K562 (cell line): ENCODE measurements at regions not wholly inside any gene's neighbourhood (a gene's known extent, or its start where the extent isn't known, plus 50 kb on each side); places are given as distances from the start of the nearest gene placed in this dataset.

Experiments
- ATAC-seq: fragments of 200-7000 bp; cut with Tn5 transposase; 3 replicates; pipeline ENCODE4 v1.9.1; 2020; ENCODE audit warnings: moderate library complexity
- BruUV-seq: library from RNA; stranded (reverse); fragments of 400-500 nt; replicated peaks from 2 replicates; lab custom pipeline; 2021; lab: Mats Ljungman, UMichigan
- CTCF ChIA-PET: fragments of 300-600 bp; formaldehyde crosslinking; extraction: SDS; loops from one replicate; lab custom pipeline; 2021; ENCODE audit warnings: low intra/inter-chr PET ratio; lab: Yijun Ruan, JAX
- POLR2A ChIA-PET: fragments of 300-600, 350-650 bp; sonication (Branson Sonifier 250); formaldehyde crosslinking; extraction: SDS; loops from one replicate; lab custom pipeline; 2021; ENCODE audit warnings: antibody characterized with exemption, inconsistent platforms; lab: Yijun Ruan, JAX
- DNase-seq, 4 experiments: peaks; one replicate each; pipeline versions ENCODE4 v3.0.0 to v3.0.0-alpha.2; 2011 to 2018; ENCODE audit warnings: low spot score in 3 of 4, mixed read lengths in 3 of 4; ENCODE audit errors: extremely low read depth in 1 of 4
- FAIRE-seq: peaks from 2 replicates; lab custom pipeline; 2011; peaks lifted over from hg19 to GRCh38; lab: Jason Lieb, UNC
- H2AFZ ChIP-seq: 2 replicates; pipeline ENCODE4 v1.6.0; 2011; ENCODE audit warnings: low read depth, low read length, control low read depth, inconsistent platforms
- H3K27ac ChIP-seq: fragments of 200-600 bp; 3 replicates; pipeline ENCODE4 v1.8.0; 2011; ENCODE audit warnings: low read depth, mild to moderate bottlenecking, control low read depth, inconsistent platforms, low read length, moderate library complexity, mixed read lengths; ENCODE audit errors: extremely low read depth
- H3K27me3 ChIP-seq, 2 experiments: fragments of 300-600 bp in 1 of 2; 2 replicates in 1 of 2; 3 replicates in 1 of 2; pipeline versions ENCODE4 v1.6.0 to v1.8.0; 2011; ENCODE audit warnings: inconsistent platforms in 2 of 2, low read length in 2 of 2, mild to moderate bottlenecking in 1 of 2, mixed read lengths in 1 of 2, moderate library complexity in 1 of 2; ENCODE audit not compliant: control insufficient read depth in 2 of 2, insufficient read depth in 2 of 2
- H3K36me3 ChIP-seq: fragments of 300-600 bp; 3 replicates; pipeline ENCODE4 v1.8.0; 2011; ENCODE audit warnings: mild to moderate bottlenecking, low read length, inconsistent platforms; ENCODE audit not compliant: control insufficient read depth, insufficient read depth
- H3K4me1 ChIP-seq, 2 experiments: fragments of 200-600 bp in 1 of 2; replicated peaks in 1 of 2; 2 replicates in 1 of 2; 3 replicates in 1 of 2; pipeline versions ENCODE4 v1.5.1 to v1.8.0; 2011; ENCODE audit warnings: inconsistent platforms in 2 of 2, low read length in 2 of 2, mild to moderate bottlenecking in 1 of 2, mixed read lengths in 1 of 2, moderate library complexity in 1 of 2; ENCODE audit not compliant: control insufficient read depth in 2 of 2, insufficient read depth in 2 of 2
- H3K4me2 ChIP-seq: 2 replicates; pipeline ENCODE4 v1.6.1; 2011; ENCODE audit warnings: low read length, control low read depth, inconsistent platforms, mixed read lengths; ENCODE audit not compliant: insufficient read depth
- H3K4me3 ChIP-seq: fragments of 200-600 bp; sonication (generic), shearing (Covaris generic); 2 replicates; pipeline ENCODE4 v1.5.1; 2016; ENCODE audit warnings: control low read depth, inconsistent platforms
- H3K79me2 ChIP-seq: fragments of 200-600 bp; 3 replicates; pipeline ENCODE4 v1.8.0; 2011; ENCODE audit warnings: low read length, inconsistent platforms; ENCODE audit not compliant: control insufficient read depth, insufficient read depth
- H3K9ac ChIP-seq, 2 experiments: 2 replicates each; pipeline versions ENCODE4 v1.6.0 to v1.6.1; 2011; ENCODE audit warnings: low read depth in 2 of 2, low read length in 2 of 2, control low read depth in 1 of 2, inconsistent platforms in 1 of 2, mild to moderate bottlenecking in 1 of 2, mixed read lengths in 1 of 2; ENCODE audit not compliant: insufficient read depth in 1 of 2
- H3K9me1 ChIP-seq: one replicate; pipeline ENCODE4 v1.6.0; 2011; ENCODE audit warnings: inconsistent platforms, mild to moderate bottlenecking, low read length, moderate library complexity; ENCODE audit not compliant: control insufficient read depth, insufficient read depth
- H3K9me3 ChIP-seq: replicated peaks from 2 replicates; pipeline ENCODE4 v1.5.1; 2011; ENCODE audit warnings: low read depth, low read length, inconsistent platforms; ENCODE audit not compliant: control insufficient read depth, insufficient read depth
- H4K20me1 ChIP-seq: replicated peaks from 2 replicates; pipeline ENCODE4 v1.6.1; 2011; ENCODE audit warnings: low read length, inconsistent platforms, mixed read lengths; ENCODE audit not compliant: control insufficient read depth, insufficient read depth
- ARID2 ChIP-seq: fragments of 450-650 bp; IDR thresholded peaks from 2 replicates; pipeline ENCODE4 v1.6.1; 2017; ENCODE audit warnings: antibody characterized with exemption, mild to moderate bottlenecking
- BCOR ChIP-seq: fragments of 450-650 bp; IDR thresholded peaks from 2 replicates; pipeline ENCODE4 v1.6.1; 2016
- KLF1 ChIP-seq: fragments of 450-650 bp; IDR thresholded peaks from 2 replicates; pipeline ENCODE4 v1.6.1; 2016; ENCODE audit warnings: missing genetic modification characterization, missing compliant biosample characterization
- NR2F6 ChIP-seq: fragments of 450-650 bp; formaldehyde crosslinking; IDR thresholded peaks from 2 replicates; pipeline ENCODE4 v1.4.0; 2020; ENCODE audit warnings: mild to moderate bottlenecking
- RBM17 ChIP-seq: fragments of 200-400 bp; formaldehyde crosslinking; IDR thresholded peaks from 2 replicates; pipeline ENCODE4 v1.6.1; 2017; ENCODE audit warnings: low read depth, mild to moderate bottlenecking, low read length, borderline replicate concordance
- RCOR1 ChIP-seq, 2 experiments: IDR thresholded peaks; 2 replicates each; pipeline ENCODE4 v1.6.1; 2012; ENCODE audit warnings: low read depth in 2 of 2, low read length in 2 of 2, borderline replicate concordance in 1 of 2, improper control_type of control experiment in 1 of 2
- SAP30 ChIP-seq: fragments of 200-600 bp; sonication (generic); IDR thresholded peaks from 2 replicates; pipeline ENCODE4 v1.6.1; 2012; ENCODE audit warnings: borderline replicate concordance, low read depth, mild to moderate bottlenecking, moderate library complexity, low read length, control low read depth, inconsistent platforms; ENCODE audit not compliant: insufficient read depth, poor library complexity, severe bottlenecking
- SRSF3 ChIP-seq: fragments of 200-400 bp; formaldehyde crosslinking; IDR thresholded peaks from 2 replicates; pipeline ENCODE4 v1.6.1; 2016; ENCODE audit warnings: mild to moderate bottlenecking, low read length, moderate library complexity; ENCODE audit not compliant: insufficient read depth
- TAF1 ChIP-seq: IDR thresholded peaks from 2 replicates; pipeline ENCODE4 v1.6.1; 2011; ENCODE audit warnings: mild to moderate bottlenecking, low read length, moderate library complexity; ENCODE audit not compliant: insufficient read depth, control insufficient read depth, severe bottlenecking; ENCODE audit errors: extremely low read depth
- WGBS: fragments of 100-300 bp; shearing (Covaris generic); methylation state at CpG from one replicate; pipeline ENCODE4 v1.1.6; 2016; ENCODE audit warnings: low coverage, mixed read lengths; ENCODE audit not compliant: insufficient coverage; ENCODE audit errors: missing lambda C conversion rate; 5-methylcytosine and 5-hydroxymethylcytosine counted together
- in situ Hi-C: fragments of 300-500 bp; cut with MboI; formaldehyde crosslinking; loops from 4 replicates; pipeline ENCODE4 v1.15.0; 2018; ENCODE audit warnings: inconsistent platforms, mixed read lengths
- intact Hi-C: fragments of 100-400 bp; cut with micrococcal nuclease; formaldehyde crosslinking; loops from 2 replicates; pipeline ENCODE4 v1.14.2; 2022
- TF ChIP-seq, protein P1 (sequence below), 2 experiments: fragments of 450-650 bp; IDR thresholded peaks; 2 replicates each; pipeline ENCODE4 v1.6.1; 2018; ENCODE audit warnings: mild to moderate bottlenecking in 2 of 2, low read depth in 1 of 2; ENCODE audit not compliant: partially characterized antibody in 2 of 2
- TF ChIP-seq, protein P2 (sequence below): fragments of 200-800 bp; sonication (Bioruptor generic); IDR thresholded peaks from 2 replicates; pipeline ENCODE4 v1.6.1; 2017; ENCODE audit warnings: missing genetic modification characterization, missing compliant biosample characterization
- TF ChIP-seq, protein P3 (sequence below): fragments of 250-450 bp; sonication (Bioruptor Pico); IDR thresholded peaks from 2 replicates; pipeline ENCODE4 v1.4.0; 2020; ENCODE audit warnings: mild to moderate bottlenecking, moderate library complexity
- TF ChIP-seq, protein P4 (sequence below): fragments of 250-450 bp; sonication (Bioruptor Pico); IDR thresholded peaks from 2 replicates; pipeline ENCODE4 v1.8.0; 2021; ENCODE audit warnings: moderate library complexity, mild to moderate bottlenecking, inconsistent platforms
- TF ChIP-seq, protein P5 (sequence below): sonication (generic); IDR thresholded peaks from 2 replicates; pipeline ENCODE4 v1.6.1; 2016

DNA sequence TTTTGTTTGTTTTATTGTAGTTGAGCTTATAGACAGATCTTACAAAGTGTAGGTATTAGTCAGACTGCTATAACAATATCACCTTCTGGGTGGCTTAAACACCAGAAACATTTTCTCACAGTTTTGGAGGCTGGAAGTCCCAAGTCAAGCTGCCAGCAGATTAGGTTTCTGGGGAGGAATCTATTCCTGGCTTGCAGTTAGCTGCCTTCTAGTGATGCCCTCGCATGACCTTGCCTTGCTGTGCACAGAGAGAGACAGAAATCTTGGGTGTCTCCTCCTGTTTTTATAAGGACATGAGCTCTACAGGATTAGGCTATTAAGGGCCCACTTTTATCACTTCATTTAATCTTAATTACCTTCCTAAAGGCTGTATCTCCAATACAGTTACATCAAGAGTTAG is 1635.2 kb downstream of the FAM181B start:
- in situ Hi-C loops = no loop called here
- H3K9me3 ChIP-seq = no peaks in the 10 kb centered on the region
- H3K27ac ChIP-seq = no peak overlapping the region
- CTCF ChIA-PET = no interaction called here
- no peak overlapping the region for H2AFZ ChIP-seq
- no peak overlapping the region for H3K4me3 ChIP-seq
- no peaks in the 10 kb centered on the region for H3K79me2 ChIP-seq
- no peak for ATAC-seq
- no peak overlapping the region for H3K4me2 ChIP-seq
- no peaks in the 10 kb centered on the region for H3K27me3 ChIP-seq
- 8% methylated on average over 1 of the region's 1 CpG for WGBS
- POLR2A ChIA-PET = no interaction called here
- H3K4me1 ChIP-seq = no peaks in the 10 kb centered on the region
- H3K9me1 ChIP-seq = no peaks in the 10 kb centered on the region
- intact Hi-C loops = no loop called here
- H3K9ac ChIP-seq = no peak overlapping the region
- no peak for FAIRE-seq
- no peaks in the 10 kb centered on the region for H4K20me1 ChIP-seq
- no peaks in the 10 kb centered on the region for H3K36me3 ChIP-seq
- BruUV-seq = no TSS peak
- no peak for DNase-seq
- TF ChIP-seq RBM17 (no peak), SRSF3 (no peak), TAF1 (no peak), RCOR1 (IDR thresholded peaks at IDR 0.05; ENCODE audit: borderline replicate concordance in 1 of 2, low read depth in 2 of 2, low read length in 2 of 2) (no peak), NR2F6 (CRISPR knock-in tag) (no peak), KLF1 (tag) (no peak), SAP30 (no peak), ARID2 (no peak), BCOR (no peak)
- TF ChIP-seq, protein P1, sequence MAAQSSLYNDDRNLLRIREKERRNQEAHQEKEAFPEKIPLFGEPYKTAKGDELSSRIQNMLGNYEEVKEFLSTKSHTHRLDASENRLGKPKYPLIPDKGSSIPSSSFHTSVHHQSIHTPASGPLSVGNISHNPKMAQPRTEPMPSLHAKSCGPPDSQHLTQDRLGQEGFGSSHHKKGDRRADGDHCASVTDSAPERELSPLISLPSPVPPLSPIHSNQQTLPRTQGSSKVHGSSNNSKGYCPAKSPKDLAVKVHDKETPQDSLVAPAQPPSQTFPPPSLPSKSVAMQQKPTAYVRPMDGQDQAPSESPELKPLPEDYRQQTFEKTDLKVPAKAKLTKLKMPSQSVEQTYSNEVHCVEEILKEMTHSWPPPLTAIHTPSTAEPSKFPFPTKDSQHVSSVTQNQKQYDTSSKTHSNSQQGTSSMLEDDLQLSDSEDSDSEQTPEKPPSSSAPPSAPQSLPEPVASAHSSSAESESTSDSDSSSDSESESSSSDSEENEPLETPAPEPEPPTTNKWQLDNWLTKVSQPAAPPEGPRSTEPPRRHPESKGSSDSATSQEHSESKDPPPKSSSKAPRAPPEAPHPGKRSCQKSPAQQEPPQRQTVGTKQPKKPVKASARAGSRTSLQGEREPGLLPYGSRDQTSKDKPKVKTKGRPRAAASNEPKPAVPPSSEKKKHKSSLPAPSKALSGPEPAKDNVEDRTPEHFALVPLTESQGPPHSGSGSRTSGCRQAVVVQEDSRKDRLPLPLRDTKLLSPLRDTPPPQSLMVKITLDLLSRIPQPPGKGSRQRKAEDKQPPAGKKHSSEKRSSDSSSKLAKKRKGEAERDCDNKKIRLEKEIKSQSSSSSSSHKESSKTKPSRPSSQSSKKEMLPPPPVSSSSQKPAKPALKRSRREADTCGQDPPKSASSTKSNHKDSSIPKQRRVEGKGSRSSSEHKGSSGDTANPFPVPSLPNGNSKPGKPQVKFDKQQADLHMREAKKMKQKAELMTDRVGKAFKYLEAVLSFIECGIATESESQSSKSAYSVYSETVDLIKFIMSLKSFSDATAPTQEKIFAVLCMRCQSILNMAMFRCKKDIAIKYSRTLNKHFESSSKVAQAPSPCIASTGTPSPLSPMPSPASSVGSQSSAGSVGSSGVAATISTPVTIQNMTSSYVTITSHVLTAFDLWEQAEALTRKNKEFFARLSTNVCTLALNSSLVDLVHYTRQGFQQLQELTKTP (IDR thresholded peaks at IDR 0.05; ENCODE audit: low read depth in 1 of 2, partially characterized antibody in 2 of 2) = no peak
- TF ChIP-seq, protein P2, sequence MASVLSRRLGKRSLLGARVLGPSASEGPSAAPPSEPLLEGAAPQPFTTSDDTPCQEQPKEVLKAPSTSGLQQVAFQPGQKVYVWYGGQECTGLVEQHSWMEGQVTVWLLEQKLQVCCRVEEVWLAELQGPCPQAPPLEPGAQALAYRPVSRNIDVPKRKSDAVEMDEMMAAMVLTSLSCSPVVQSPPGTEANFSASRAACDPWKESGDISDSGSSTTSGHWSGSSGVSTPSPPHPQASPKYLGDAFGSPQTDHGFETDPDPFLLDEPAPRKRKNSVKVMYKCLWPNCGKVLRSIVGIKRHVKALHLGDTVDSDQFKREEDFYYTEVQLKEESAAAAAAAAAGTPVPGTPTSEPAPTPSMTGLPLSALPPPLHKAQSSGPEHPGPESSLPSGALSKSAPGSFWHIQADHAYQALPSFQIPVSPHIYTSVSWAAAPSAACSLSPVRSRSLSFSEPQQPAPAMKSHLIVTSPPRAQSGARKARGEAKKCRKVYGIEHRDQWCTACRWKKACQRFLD (CRISPR knock-in tag) = no peak
- TF ChIP-seq, protein P3, sequence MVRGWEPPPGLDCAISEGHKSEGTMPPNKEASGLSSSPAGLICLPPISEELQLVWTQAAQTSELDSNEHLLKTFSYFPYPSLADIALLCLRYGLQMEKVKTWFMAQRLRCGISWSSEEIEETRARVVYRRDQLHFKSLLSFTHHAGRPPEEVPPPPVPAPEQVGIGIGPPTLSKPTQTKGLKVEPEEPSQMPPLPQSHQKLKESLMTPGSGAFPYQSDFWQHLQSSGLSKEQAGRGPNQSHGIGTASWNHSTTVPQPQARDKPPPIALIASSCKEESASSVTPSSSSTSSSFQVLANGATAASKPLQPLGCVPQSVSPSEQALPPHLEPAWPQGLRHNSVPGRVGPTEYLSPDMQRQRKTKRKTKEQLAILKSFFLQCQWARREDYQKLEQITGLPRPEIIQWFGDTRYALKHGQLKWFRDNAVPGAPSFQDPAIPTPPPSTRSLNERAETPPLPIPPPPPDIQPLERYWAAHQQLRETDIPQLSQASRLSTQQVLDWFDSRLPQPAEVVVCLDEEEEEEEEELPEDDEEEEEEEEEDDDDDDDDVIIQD = no peak
- TF ChIP-seq, protein P4, sequence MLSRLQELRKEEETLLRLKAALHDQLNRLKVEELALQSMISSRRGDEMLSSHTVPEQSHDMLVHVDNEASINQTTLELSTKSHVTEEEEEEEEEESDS = no peak
- TF ChIP-seq, protein P5, sequence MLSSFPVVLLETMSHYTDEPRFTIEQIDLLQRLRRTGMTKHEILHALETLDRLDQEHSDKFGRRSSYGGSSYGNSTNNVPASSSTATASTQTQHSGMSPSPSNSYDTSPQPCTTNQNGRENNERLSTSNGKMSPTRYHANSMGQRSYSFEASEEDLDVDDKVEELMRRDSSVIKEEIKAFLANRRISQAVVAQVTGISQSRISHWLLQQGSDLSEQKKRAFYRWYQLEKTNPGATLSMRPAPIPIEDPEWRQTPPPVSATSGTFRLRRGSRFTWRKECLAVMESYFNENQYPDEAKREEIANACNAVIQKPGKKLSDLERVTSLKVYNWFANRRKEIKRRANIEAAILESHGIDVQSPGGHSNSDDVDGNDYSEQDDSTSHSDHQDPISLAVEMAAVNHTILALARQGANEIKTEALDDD = no peak
